H9 (cell line): ENCODE measurements at regions not wholly inside any gene's neighbourhood (a gene's known extent, or its start where the extent isn't known, plus 50 kb on each side); places are given as distances from the start of the nearest gene placed in this dataset.

Experiments used
- DNase-seq: peaks from one replicate; pipeline ENCODE4 v3.0.0-alpha.2; 2017
- H2AFZ ChIP-seq: one replicate; pipeline ENCODE4 v1.6.1; 2013; ENCODE audit warnings: mild to moderate bottlenecking, low read length, control low read depth, moderate library complexity
- H2AK5ac ChIP-seq: 2 replicates; pipeline ENCODE4 v1.6.1; 2013; ENCODE audit warnings: low read length, control low read depth, mixed read lengths; ENCODE audit not compliant: insufficient read length
- H2BK120ac ChIP-seq: one replicate; pipeline ENCODE4 v1.6.1; 2013; ENCODE audit warnings: low read depth, mild to moderate bottlenecking, low read length, control low read depth, inconsistent platforms; ENCODE audit not compliant: poor library complexity, severe bottlenecking
- H2BK12ac ChIP-seq: 2 replicates; pipeline ENCODE4 v1.6.1; 2013; ENCODE audit warnings: low read length, control low read depth, mixed read lengths, low read depth; ENCODE audit not compliant: insufficient read length
- H2BK15ac ChIP-seq: 2 replicates; pipeline ENCODE4 v1.6.1; 2013; ENCODE audit warnings: low read depth, low read length, control low read depth
- H2BK20ac ChIP-seq: one replicate; pipeline ENCODE4 v1.6.1; 2013; ENCODE audit warnings: low read depth, mild to moderate bottlenecking, low read length, control low read depth, inconsistent platforms; ENCODE audit not compliant: poor library complexity, severe bottlenecking
- H2BK5ac ChIP-seq: 2 replicates; pipeline ENCODE4 v1.6.1; 2013; ENCODE audit warnings: low read length, control low read depth, mixed read lengths; ENCODE audit not compliant: insufficient read length
- H3K14ac ChIP-seq: 2 replicates; pipeline ENCODE4 v1.6.1; 2013; ENCODE audit warnings: low read length, control low read depth; ENCODE audit not compliant: insufficient read depth
- H3K18ac ChIP-seq: 2 replicates; pipeline ENCODE4 v1.6.1; 2013; ENCODE audit warnings: low read depth, mild to moderate bottlenecking, mixed read lengths, low read length, control low read depth; ENCODE audit not compliant: insufficient read length
- H3K23ac ChIP-seq: 2 replicates; pipeline ENCODE4 v1.6.1; 2013; ENCODE audit warnings: low read length, control low read depth, mixed read lengths, low read depth; ENCODE audit not compliant: insufficient read length
- H3K23me2 ChIP-seq: 2 replicates; pipeline ENCODE4 v1.6.1; 2013; ENCODE audit warnings: low read depth, mild to moderate bottlenecking, mixed read lengths, low read length, control low read depth; ENCODE audit not compliant: insufficient read length, poor library complexity, severe bottlenecking
- H3K27ac ChIP-seq: 2 replicates; pipeline ENCODE4 v1.5.1; 2013; ENCODE audit warnings: low read length, control low read depth, mixed read lengths, low read depth; ENCODE audit not compliant: insufficient read length
- H3K27me3 ChIP-seq: 2 replicates; pipeline ENCODE4 v1.6.1; 2013; ENCODE audit warnings: low read length, control low read depth, inconsistent platforms; ENCODE audit not compliant: insufficient read depth
- H3K4ac ChIP-seq: 2 replicates; pipeline ENCODE4 v1.6.1; 2013; ENCODE audit warnings: low read depth, mild to moderate bottlenecking, control low read depth, inconsistent platforms, low read length, moderate library complexity
- H3K4me1 ChIP-seq: 2 replicates; pipeline ENCODE4 v1.6.1; 2013; ENCODE audit warnings: low read length, control low read depth, inconsistent platforms; ENCODE audit not compliant: insufficient read depth
- H3K4me2 ChIP-seq: 2 replicates; pipeline ENCODE4 v1.6.1; 2013; ENCODE audit warnings: low read length, control low read depth, mixed read lengths; ENCODE audit not compliant: insufficient read length, insufficient read depth
- H3K56ac ChIP-seq: 2 replicates; pipeline ENCODE4 v1.6.1; 2013; ENCODE audit warnings: low read depth, mild to moderate bottlenecking, mixed read lengths, low read length, control low read depth; ENCODE audit not compliant: insufficient read length
- H3K79me1 ChIP-seq: 2 replicates; pipeline ENCODE4 v1.6.1; 2013; ENCODE audit warnings: low read depth, mild to moderate bottlenecking, moderate library complexity, low read length, control low read depth, inconsistent platforms; ENCODE audit not compliant: insufficient read depth, poor library complexity, severe bottlenecking
- H3K79me2 ChIP-seq: 2 replicates; pipeline ENCODE4 v1.6.1; 2013; ENCODE audit warnings: low read length, control low read depth, inconsistent platforms; ENCODE audit not compliant: insufficient read depth
- H3K9ac ChIP-seq: 2 replicates; pipeline ENCODE4 v1.6.1; 2013; ENCODE audit warnings: low read length, control low read depth, mixed read lengths; ENCODE audit not compliant: insufficient read length; ENCODE audit errors: extremely low read depth
- H3K9me3 ChIP-seq: one replicate; pipeline ENCODE4 v1.6.1; 2013; ENCODE audit warnings: low read depth, low read length, inconsistent platforms; ENCODE audit not compliant: control insufficient read depth
- H3T11ph ChIP-seq: one replicate; pipeline ENCODE4 v1.6.1; 2013; ENCODE audit warnings: mild to moderate bottlenecking, low read length, control low read depth, inconsistent platforms
- H4K20me1 ChIP-seq: one replicate; pipeline ENCODE4 v1.6.1; 2013; ENCODE audit not compliant: control insufficient read depth, insufficient read length, insufficient read depth
- H4K5ac ChIP-seq: 2 replicates; pipeline ENCODE4 v1.6.1; 2013; ENCODE audit warnings: low read depth, mild to moderate bottlenecking, mixed read lengths, low read length, control low read depth; ENCODE audit not compliant: insufficient read length
- H4K8ac ChIP-seq: replicated peaks from 2 replicates; pipeline ENCODE4 v1.6.1; 2013; ENCODE audit warnings: low read length, control low read depth, mixed read lengths, low read depth; ENCODE audit not compliant: insufficient read length
- H4K91ac ChIP-seq: 2 replicates; pipeline ENCODE4 v1.6.1; 2013; ENCODE audit warnings: low read depth, mild to moderate bottlenecking, moderate library complexity, mixed read lengths, low read length, control low read depth; ENCODE audit not compliant: insufficient read length
- H3K27ac Mint-ChIP-seq, 3 experiments: 2 replicates in 2 of 3; 3 replicates in 1 of 3; pipeline ENCODE4 v1.8.0; 2020 to 2021; ENCODE audit warnings: mixed read lengths in 3 of 3, mild to moderate bottlenecking in 1 of 3, moderate library complexity in 1 of 3
- H3K27me3 Mint-ChIP-seq: 2 replicates; pipeline ENCODE4 v1.8.0; 2021; ENCODE audit warnings: low read depth, mild to moderate bottlenecking, moderate library complexity, mixed read lengths
- H3K36me3 Mint-ChIP-seq, 3 experiments: 2 replicates in 2 of 3; 3 replicates in 1 of 3; pipeline ENCODE4 v1.8.0; 2020 to 2021; ENCODE audit warnings: low read depth in 3 of 3, mixed read lengths in 3 of 3; ENCODE audit not compliant: insufficient read depth in 1 of 3
- H3K4me1 Mint-ChIP-seq, 2 experiments: 2 replicates each; pipeline ENCODE4 v1.8.0; 2020; ENCODE audit warnings: mixed read lengths in 2 of 2
- H3K4me3 Mint-ChIP-seq, 2 experiments: 2 replicates in 1 of 2; 3 replicates in 1 of 2; pipeline ENCODE4 v1.8.0; 2020 to 2021; ENCODE audit warnings: mild to moderate bottlenecking in 2 of 2, mixed read lengths in 2 of 2, moderate library complexity in 1 of 2
- H3K9me3 Mint-ChIP-seq, 2 experiments: 2 replicates in 1 of 2; 3 replicates in 1 of 2; pipeline ENCODE4 v1.8.0; 2020; ENCODE audit warnings: mild to moderate bottlenecking in 2 of 2, mixed read lengths in 2 of 2, moderate library complexity in 1 of 2
- CTCF ChIP-seq: fragments of 200-600 bp; sonication (generic); conservative IDR thresholded peaks from 3 replicates; pipeline ENCODE4 v1.8.0; 2021; ENCODE audit warnings: antibody characterized with exemption, mild to moderate bottlenecking
- WGBS: extraction: QIAGEN DNeasy Blood & Tissue Kit; methylation state at CpG from one replicate; pipeline ENCODE4 v1.1.7; 2013; ENCODE audit warnings: missing lambda C conversion rate, low lambda C conversion rate, mixed read lengths; ENCODE audit not compliant: insufficient read length; ENCODE audit errors: extremely low coverage; 5-methylcytosine and 5-hydroxymethylcytosine counted together

- Histone ChIP-seq H3K9ac (no peak overlapping the region), H2BK5ac (no peak overlapping the region), H3T11ph (no peak overlapping the region), H3K4me2 (no peak overlapping the region), H3K4me1 (peaks cover 5% of the 10 kb centered on the region; the same call in 1 of the 2 replicates), H4K8ac (no peak overlapping the region), H3K23me2 (no peaks in the 10 kb centered on the region), H2BK15ac (no peak overlapping the region), H3K9me3 (no peaks in the 10 kb centered on the region), H2BK20ac (no peak overlapping the region), H3K27me3 (no peaks in the 10 kb centered on the region), H4K91ac (no peak overlapping the region), H3K79me1 (no peaks in the 10 kb centered on the region), H3K18ac (no peak overlapping the region), H2BK120ac (no peak overlapping the region), H4K5ac (no peak overlapping the region), H2BK12ac (no peak overlapping the region), H3K56ac (no peak overlapping the region), H3K14ac (no peak overlapping the region), H2AK5ac (no peak overlapping the region), H3K79me2 (no peaks in the 10 kb centered on the region), H3K27ac (no peak overlapping the region), H4K20me1 (no peaks in the 10 kb centered on the region), H3K23ac (no peak overlapping the region), H2AFZ (no peak overlapping the region), H3K4ac (no peak overlapping the region)
- no CpG with 5 or more reads among the region's 1 CpG for WGBS
- Mint-ChIP-seq H3K27ac (peak overlapping the region in 2 of 3 experiments; percentile 13 to 81; a peak in 4 of 7 replicates), H3K36me3 (peaks cover 5 to 21% (median 7%) of the 10 kb centered on the region in 3 experiments; a peak in 5 of 7 replicates), H3K4me3 (no peak overlapping the region), H3K27me3 (no peaks in the 10 kb centered on the region), H3K9me3 (peaks cover 5 to 18% of the 10 kb centered on the region in 2 experiments), H3K4me1 (peaks cover 16 to 19% of the 10 kb centered on the region in 2 experiments)
- no peak for TF ChIP-seq CTCF
- no peak for DNase-seq
Observed at GRCh38 chr13:60974296-60974695, 441.4 kb downstream of the PCDH20 start.
